Caco-2 (cell line): ENCODE measurements at regions not wholly inside any gene's neighbourhood (a gene's known extent, or its start where the extent isn't known, plus 50 kb on each side); places are given as distances from the start of the nearest gene placed in this dataset.

ENCODE experiments used
- BruUV-seq: library from RNA; stranded (reverse); fragments of 400-500 nt; replicated peaks from 2 replicates; lab custom pipeline; 2021; lab: Mats Ljungman, UMichigan
- CTCF ChIA-PET: fragments of 300-600 bp; sonication (Branson Sonifier 250); formaldehyde crosslinking; loops from one replicate; lab custom pipeline; 2022; ENCODE audit warnings: antibody characterized with exemption; lab: Charles Lee
- POLR2A ChIA-PET: fragments of 300-600 bp; sonication (Branson Sonifier 250); formaldehyde crosslinking; loops from one replicate; lab custom pipeline; 2022; ENCODE audit warnings: antibody characterized with exemption; lab: Charles Lee
- DNase-seq, 2 experiments: peaks; one replicate each; pipeline versions ENCODE4 v3.0.0 to v3.0.0-alpha.2; 2020 to 2022
- H3K27me3 ChIP-seq: replicated peaks from 2 replicates; pipeline ENCODE4 v1.6.0; 2011; ENCODE audit warnings: low read length; ENCODE audit not compliant: control insufficient read depth, insufficient read depth
- H3K36me3 ChIP-seq: 2 replicates; pipeline ENCODE4 v1.5.1; 2011; ENCODE audit warnings: low read length; ENCODE audit not compliant: control insufficient read depth, insufficient read depth
- H3K4me1 ChIP-seq: fragments of 250-450 bp; sonication (Bioruptor Pico); 2 replicates; pipeline ENCODE4 v1.5.1; 2020; ENCODE audit warnings: mild to moderate bottlenecking
- H3K4me3 ChIP-seq: 2 replicates; pipeline ENCODE4 v1.5.1; 2011; ENCODE audit warnings: low read depth, mild to moderate bottlenecking, control low read depth, low read length
- H3K9me3 ChIP-seq: fragments of 250-450 bp; sonication (Bioruptor Pico); 2 replicates; pipeline ENCODE4 v1.5.1; 2020; ENCODE audit warnings: mild to moderate bottlenecking, moderate library complexity
- H3K27ac Mint-ChIP-seq: one replicate; pipeline ENCODE4 v1.8.0; 2022; ENCODE audit warnings: mixed read lengths; ENCODE audit not compliant: unreplicated experiment
- H3K27me3 Mint-ChIP-seq: one replicate; pipeline ENCODE4 v1.8.0; 2022; ENCODE audit warnings: mixed read lengths; ENCODE audit not compliant: insufficient read depth, unreplicated experiment
- H3K36me3 Mint-ChIP-seq: one replicate; pipeline ENCODE4 v1.8.0; 2022; ENCODE audit warnings: mild to moderate bottlenecking, mixed read lengths; ENCODE audit not compliant: insufficient read depth, unreplicated experiment
- H3K4me1 Mint-ChIP-seq: one replicate; pipeline ENCODE4 v1.8.0; 2022; ENCODE audit warnings: low read depth, mixed read lengths; ENCODE audit not compliant: unreplicated experiment
- H3K4me3 Mint-ChIP-seq: one replicate; pipeline ENCODE4 v1.8.0; 2022; ENCODE audit warnings: mild to moderate bottlenecking, moderate library complexity, mixed read lengths; ENCODE audit not compliant: unreplicated experiment
- H3K9me3 Mint-ChIP-seq: one replicate; pipeline ENCODE4 v1.8.0; 2022; ENCODE audit warnings: mixed read lengths; ENCODE audit not compliant: unreplicated experiment
- CTCF ChIP-seq, 2 experiments: fragments of 200-600 bp in 1 of 2; IDR thresholded peaks; 1 replicate in 1 of 2; 2 replicates in 1 of 2; pipeline versions ENCODE4 v1.5.1 to v1.8.0; 2011 to 2022; ENCODE audit warnings: antibody characterized with exemption in 1 of 2, control low read depth in 1 of 2, inconsistent platforms in 1 of 2, low read depth in 1 of 2, low read length in 1 of 2, mild to moderate bottlenecking in 1 of 2, moderate library complexity in 1 of 2; ENCODE audit not compliant: insufficient read depth in 1 of 2, severe bottlenecking in 1 of 2, unreplicated experiment in 1 of 2
- intact Hi-C: fragments of 100-400 bp; cut with micrococcal nuclease; formaldehyde crosslinking; loops from one replicate; pipeline ENCODE4 v1.10.0; 2022; ENCODE audit not compliant: unreplicated experiment

- Mint-ChIP-seq H3K4me3 (no peak overlapping the region), H3K36me3 (no peaks in the 10 kb centered on the region), H3K27me3 (no peaks in the 10 kb centered on the region), H3K4me1 (peaks cover 13% of the 10 kb centered on the region), H3K9me3 (no peaks in the 10 kb centered on the region), H3K27ac (no peak overlapping the region)
- intact Hi-C loops, result loop anchor here (10.0 kb wide), 1 partner anchor 58 kb away; no protein-coding TSS in a partner anchor
- Histone ChIP-seq H3K4me3 (no peak overlapping the region), H3K27me3 (no peaks in the 10 kb centered on the region), H3K9me3 (no peaks in the 10 kb centered on the region), H3K36me3 (no peaks in the 10 kb centered on the region), H3K4me1 (peaks cover 14% of the 10 kb centered on the region; the same call in 1 of the 2 replicates)
- TF ChIP-seq CTCF (IDR thresholded peaks at IDR 0.05; ENCODE audit: insufficient read depth in 1 of 2, low read depth in 1 of 2, low read length in 1 of 2, severe bottlenecking in 1 of 2, unreplicated experiment in 1 of 2), result no peak
- POLR2A ChIA-PET, result no interaction called here
- CTCF ChIA-PET, result no interaction called here
- no TSS peak for BruUV-seq
- no peak for DNase-seq
Measured at GRCh38 chr9:115207003-115207836, 89.3 kb upstream of the TNC start.

GRCh38 chr9:115208501-115208900 lies 90.5 kb upstream of the TNC start:
- Mint-ChIP-seq H3K9me3 (no peaks in the 10 kb centered on the region), H3K27ac (no peak overlapping the region), H3K4me3 (no peak overlapping the region), H3K36me3 (no peaks in the 10 kb centered on the region), H3K4me1 (peaks cover 19% of the 10 kb centered on the region), H3K27me3 (no peaks in the 10 kb centered on the region)
- Histone ChIP-seq H3K36me3 (no peaks in the 10 kb centered on the region), H3K4me3 (no peak overlapping the region), H3K27me3 (no peaks in the 10 kb centered on the region), H3K4me1 (peaks cover 14% of the 10 kb centered on the region; the same call in 1 of the 2 replicates), H3K9me3 (no peaks in the 10 kb centered on the region)
- no peak for DNase-seq
- ChIA-PET CTCF (no interaction called here), POLR2A (no interaction called here)
- no peak for TF ChIP-seq CTCF (IDR thresholded peaks at IDR 0.05; ENCODE audit: insufficient read depth in 1 of 2, low read depth in 1 of 2, low read length in 1 of 2, severe bottlenecking in 1 of 2, unreplicated experiment in 1 of 2)
- intact Hi-C loops, result loop anchor here (10.0 kb wide), 1 partner anchor 56 kb away; no protein-coding TSS in a partner anchor
- BruUV-seq, result no TSS peak

- peaks cover 16% of the 10 kb centered on the region for H3K4me1 Mint-ChIP-seq
- H3K4me3 Mint-ChIP-seq, result no peak overlapping the region
- no peaks in the 10 kb centered on the region for H3K36me3 Mint-ChIP-seq
- intact Hi-C loops, result loop anchor here (10.0 kb wide), 1 partner anchor 55 kb away; no protein-coding TSS in a partner anchor
- Histone ChIP-seq H3K4me3 (no peak overlapping the region), H3K9me3 (no peaks in the 10 kb centered on the region), H3K4me1 (peaks cover 7% of the 10 kb centered on the region; the same call in 1 of the 2 replicates), H3K27me3 (no peaks in the 10 kb centered on the region), H3K36me3 (no peaks in the 10 kb centered on the region)
- no peaks in the 10 kb centered on the region for H3K27me3 Mint-ChIP-seq
- POLR2A ChIA-PET, result no interaction called here
- no peak for TF ChIP-seq CTCF (IDR thresholded peaks at IDR 0.05; ENCODE audit: insufficient read depth in 1 of 2, low read depth in 1 of 2, low read length in 1 of 2, severe bottlenecking in 1 of 2, unreplicated experiment in 1 of 2)
- no peak overlapping the region for H3K27ac Mint-ChIP-seq
- no peak for DNase-seq
- H3K9me3 Mint-ChIP-seq, result no peaks in the 10 kb centered on the region
- no TSS peak for BruUV-seq
- CTCF ChIA-PET, result no interaction called here
Measured at GRCh38 chr9:115209601-115210306, 91.8 kb upstream of the TNC start.
